PC-9 (cell line): ENCODE measurements at regions not wholly inside any gene's neighbourhood (a gene's known extent, or its start where the extent isn't known, plus 50 kb on each side); places are given as distances from the start of the nearest gene placed in this dataset.

Experiments
- CTCF ChIP-seq: fragments of 200-600 bp; sonication (generic); conservative IDR thresholded peaks from 2 replicates; pipeline ENCODE4 v1.6.1; 2017; ENCODE audit warnings: mixed run types, antibody characterized with exemption, mild to moderate bottlenecking, moderate library complexity
- EZH2 ChIP-seq: fragments of 200-600 bp; sonication (generic); IDR thresholded peaks from 2 replicates; pipeline ENCODE4 v1.8.0; 2017; ENCODE audit warnings: antibody characterized with exemption, low read depth

DNA sequence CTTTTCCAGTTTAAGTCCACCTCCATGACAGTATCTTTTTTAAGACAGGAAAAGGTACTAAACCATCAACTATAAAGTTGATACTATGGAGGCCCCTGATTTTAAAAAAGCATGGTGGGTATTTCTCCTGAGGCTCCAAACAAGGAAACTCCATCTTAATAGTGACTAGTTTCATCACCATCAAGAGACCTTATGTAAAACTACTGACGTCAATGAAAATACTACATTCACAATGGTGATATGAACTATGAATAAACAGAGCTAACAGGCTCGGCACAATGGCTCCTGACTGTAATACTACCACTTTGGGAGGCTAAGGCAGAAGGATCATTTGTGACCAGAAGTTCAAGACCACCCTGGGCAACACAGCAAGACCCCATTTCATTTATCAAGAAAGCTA, 162.7 kb downstream of the KLF12 start:
- TF ChIP-seq CTCF = no peak
- no peak for TF ChIP-seq EZH2
